ENCODE measurements at regions not wholly inside any gene's neighbourhood (a gene's known extent, or its start where the extent isn't known, plus 50 kb on each side); places are given as distances from the start of the nearest gene placed in this dataset.

GRCh38 chr18:5064841-5065370, 132.2 kb downstream of the AKAIN1 start:
- intact Hi-C loops (cut with micrococcal nuclease) = no loop called here
- no peak overlapping the region for H3K27ac Mint-ChIP-seq
- no peak for ATAC-seq

GRCh38 chr18:5061785-5062184, 135.3 kb downstream of the AKAIN1 start:
- no peak overlapping the region for H3K27ac ChIP-seq (ENCODE audit: low read length)
- 83% methylated on average over 2 of the region's 2 CpGs for WGBS (ENCODE audit: insufficient coverage)
- H3K4me1 Mint-ChIP-seq = peaks cover 21% of the 10 kb centered on the region in 2 donors
- H3K27me3 Mint-ChIP-seq (ENCODE audit: low read depth in 2 of 2) = peaks cover 0 to 4% of the 10 kb centered on the region in 2 donors
- no peaks in the 10 kb centered on the region for H3K27me3 ChIP-seq (ENCODE audit: control insufficient read depth, insufficient read depth, low read length)
- H3K36me3 ChIP-seq (ENCODE audit: control insufficient read depth, insufficient read depth, low read length) = no peaks in the 10 kb centered on the region
- intact Hi-C loops (cut with micrococcal nuclease) = no loop called here
- H3K9me3 ChIP-seq (ENCODE audit: control insufficient read depth, insufficient read depth, low read length) = no peaks in the 10 kb centered on the region
- H3K36me3 Mint-ChIP-seq = no peaks in the 10 kb centered on the region
- H3K27ac Mint-ChIP-seq = no peak overlapping the region
- H3K4me1 ChIP-seq (ENCODE audit: control insufficient read depth, insufficient read depth, low read length) = peaks cover 10% of the 10 kb centered on the region
- no peaks in the 10 kb centered on the region for H3K9me3 Mint-ChIP-seq
- DNase-seq (no peak), ATAC-seq (no peak)
- H3K4me3 ChIP-seq (ENCODE audit: low read length) = no peak overlapping the region
- no peak for TF ChIP-seq CTCF (IDR thresholded peaks at IDR 0.05)
- H3K4me3 Mint-ChIP-seq = no peak overlapping the region

More at GRCh38 chr18:5064841-5065370, 132.2 kb downstream of the AKAIN1 start:
- H3K4me1 Mint-ChIP-seq = no peaks in the 10 kb centered on the region
- no peaks in the 10 kb centered on the region for H3K4me1 ChIP-seq (ENCODE audit: control insufficient read depth, insufficient read depth, low read length)
- no peak overlapping the region for H3K27ac ChIP-seq (ENCODE audit: low read length)
- no peak for DNase-seq
- H3K4me3 Mint-ChIP-seq = no peak overlapping the region
- no peaks in the 10 kb centered on the region for H3K36me3 Mint-ChIP-seq
- H3K36me3 ChIP-seq (ENCODE audit: control insufficient read depth, insufficient read depth, low read length) = no peaks in the 10 kb centered on the region
- no peaks in the 10 kb centered on the region for H3K27me3 ChIP-seq (ENCODE audit: control insufficient read depth, insufficient read depth, low read length)
- H3K9me3 ChIP-seq (ENCODE audit: control insufficient read depth, insufficient read depth, low read length) = no peaks in the 10 kb centered on the region
- peaks cover 0 to 4% of the 10 kb centered on the region in 2 donors for H3K27me3 Mint-ChIP-seq (ENCODE audit: low read depth in 2 of 2)
- no peak overlapping the region for H3K4me3 ChIP-seq (ENCODE audit: low read length)
- WGBS (ENCODE audit: insufficient coverage) = 91% methylated on average over 4 of the region's 5 CpGs
- no peaks in the 10 kb centered on the region for H3K9me3 Mint-ChIP-seq
- no peak for TF ChIP-seq CTCF (IDR thresholded peaks at IDR 0.05)

GRCh38 chr18:5060543-5060942, 136.5 kb downstream of the AKAIN1 start:
- Mint-ChIP-seq H3K9me3 (no peaks in the 10 kb centered on the region), H3K36me3 (no peaks in the 10 kb centered on the region), H3K4me3 (no peak overlapping the region), H3K4me1 (peaks cover 21% of the 10 kb centered on the region in 2 donors), H3K27ac (no peak overlapping the region), H3K27me3 (ENCODE audit: low read depth in 2 of 2) (peaks cover 0 to 4% of the 10 kb centered on the region in 2 donors)
- no peak for TF ChIP-seq CTCF (IDR thresholded peaks at IDR 0.05)
- intact Hi-C loops (cut with micrococcal nuclease) = no loop called here
- WGBS (ENCODE audit: insufficient coverage) = 93% methylated on average over 2 of the region's 3 CpGs
- Histone ChIP-seq H3K4me1 (ENCODE audit: control insufficient read depth, insufficient read depth, low read length) (peaks cover 10% of the 10 kb centered on the region), H3K27me3 (ENCODE audit: control insufficient read depth, insufficient read depth, low read length) (no peaks in the 10 kb centered on the region), H3K36me3 (ENCODE audit: control insufficient read depth, insufficient read depth, low read length) (no peaks in the 10 kb centered on the region), H3K27ac (ENCODE audit: low read length) (no peak overlapping the region), H3K4me3 (ENCODE audit: low read length) (no peak overlapping the region), H3K9me3 (ENCODE audit: control insufficient read depth, insufficient read depth, low read length) (no peaks in the 10 kb centered on the region)
- DNase-seq (no peak), ATAC-seq (no peak)

- peaks cover 21% of the 10 kb centered on the region in 2 donors for H3K4me1 Mint-ChIP-seq
- ATAC-seq (no peak), DNase-seq (no peak)
- H3K9me3 ChIP-seq (ENCODE audit: control insufficient read depth, insufficient read depth, low read length) = no peaks in the 10 kb centered on the region
- H3K4me3 Mint-ChIP-seq = no peak overlapping the region
- H3K27me3 ChIP-seq (ENCODE audit: control insufficient read depth, insufficient read depth, low read length) = no peaks in the 10 kb centered on the region
- no peaks in the 10 kb centered on the region for H3K36me3 Mint-ChIP-seq
- H3K4me1 ChIP-seq (ENCODE audit: control insufficient read depth, insufficient read depth, low read length) = peaks cover 10% of the 10 kb centered on the region
- intact Hi-C loops (cut with micrococcal nuclease) = loop anchor here (5.0 kb wide), 1 partner anchor 952 kb away; no protein-coding TSS in a partner anchor
- no peaks in the 10 kb centered on the region for H3K36me3 ChIP-seq (ENCODE audit: control insufficient read depth, insufficient read depth, low read length)
- no peak overlapping the region for H3K4me3 ChIP-seq (ENCODE audit: low read length)
- 67% methylated on average over 1 of the region's 2 CpGs for WGBS (ENCODE audit: insufficient coverage)
- TF ChIP-seq CTCF (IDR thresholded peaks at IDR 0.05) = no peak
- H3K27ac ChIP-seq (ENCODE audit: low read length) = no peak overlapping the region
- H3K9me3 Mint-ChIP-seq = no peaks in the 10 kb centered on the region
- H3K27me3 Mint-ChIP-seq (ENCODE audit: low read depth in 2 of 2) = peaks cover 0 to 4% of the 10 kb centered on the region in 2 donors
- peak overlapping the region in 1 of 2 donors; percentile 61 for H3K27ac Mint-ChIP-seq
These were observed 137.4 kb downstream of the AKAIN1 start for GRCh38 chr18:5059696-5060032.

Measured in natural killer cell (primary cell).